IMR-90 (cell line): ENCODE measurements at regions not wholly inside any gene's neighbourhood (a gene's known extent, or its start where the extent isn't known, plus 50 kb on each side); places are given as distances from the start of the nearest gene placed in this dataset.

Source experiments
- CEBPB ChIP-seq: IDR thresholded peaks from 2 replicates; pipeline ENCODE4 v1.6.1; 2012; ENCODE audit warnings: low read depth, low read length, improper control_type of control experiment
- CHD1 ChIP-seq: IDR thresholded peaks from 2 replicates; pipeline ENCODE4 v1.6.1; 2012; ENCODE audit warnings: low read depth, low read length, improper control_type of control experiment
- ELK1 ChIP-seq: fragments of 150-350 bp; IDR thresholded peaks from 2 replicates; pipeline ENCODE4 v1.6.1; 2016; ENCODE audit warnings: low read depth, mild to moderate bottlenecking, low read length, moderate library complexity, borderline replicate concordance
- FOS ChIP-seq: fragments of 150-350 bp; IDR thresholded peaks from 2 replicates; pipeline ENCODE4 v1.6.1; 2016; ENCODE audit warnings: low read depth, low read length
- MAFK ChIP-seq: IDR thresholded peaks from 2 replicates; pipeline ENCODE4 v1.6.1; 2012; ENCODE audit warnings: low read depth, low read length, improper control_type of control experiment
- MAZ ChIP-seq: IDR thresholded peaks from 2 replicates; pipeline ENCODE4 v1.6.1; 2012; ENCODE audit warnings: low read depth, mild to moderate bottlenecking, low read length, improper control_type of control experiment, moderate library complexity, borderline replicate concordance
- MXI1 ChIP-seq: IDR thresholded peaks from 2 replicates; pipeline ENCODE4 v1.6.1; 2012; ENCODE audit warnings: low read depth, mild to moderate bottlenecking, low read length, moderate library complexity, borderline replicate concordance
- POLR2A ChIP-seq: IDR thresholded peaks from 2 replicates; pipeline ENCODE4 v1.6.1; 2012; ENCODE audit warnings: mild to moderate bottlenecking, low read depth, low read length
- RAD21 ChIP-seq: IDR thresholded peaks from 2 replicates; pipeline ENCODE4 v1.6.1; 2012; ENCODE audit warnings: low read length, improper control_type of control experiment
- RCOR1 ChIP-seq: IDR thresholded peaks from 2 replicates; pipeline ENCODE4 v1.6.1; 2012; ENCODE audit warnings: mild to moderate bottlenecking, low read length, improper control_type of control experiment; ENCODE audit not compliant: insufficient replicate concordance
- RFX5 ChIP-seq: IDR thresholded peaks from 2 replicates; pipeline ENCODE4 v1.8.0; 2012; ENCODE audit warnings: low read depth, mild to moderate bottlenecking, low read length, moderate library complexity
- SMC3 ChIP-seq: fragments of 150-350 bp; IDR thresholded peaks from 2 replicates; pipeline ENCODE4 v1.6.1; 2016; ENCODE audit warnings: low read depth, mild to moderate bottlenecking, antibody characterized with exemption, low read length, moderate library complexity
- USF2 ChIP-seq: fragments of 150-350 bp; IDR thresholded peaks from 2 replicates; pipeline ENCODE4 v1.6.1; 2017; ENCODE audit warnings: mild to moderate bottlenecking, antibody characterized with exemption, low read length, low read depth
- TF ChIP-seq, protein P1 (sequence below): conservative IDR thresholded peaks from 2 replicates; pipeline ENCODE4 v1.5.1; 2012; ENCODE audit warnings: mild to moderate bottlenecking, low read depth, low read length, improper control_type of control experiment

GRCh38 chr15:79212589-79213157 lies 69.8 kb upstream of the ANKRD34C start:
- TF ChIP-seq, protein P1, sequence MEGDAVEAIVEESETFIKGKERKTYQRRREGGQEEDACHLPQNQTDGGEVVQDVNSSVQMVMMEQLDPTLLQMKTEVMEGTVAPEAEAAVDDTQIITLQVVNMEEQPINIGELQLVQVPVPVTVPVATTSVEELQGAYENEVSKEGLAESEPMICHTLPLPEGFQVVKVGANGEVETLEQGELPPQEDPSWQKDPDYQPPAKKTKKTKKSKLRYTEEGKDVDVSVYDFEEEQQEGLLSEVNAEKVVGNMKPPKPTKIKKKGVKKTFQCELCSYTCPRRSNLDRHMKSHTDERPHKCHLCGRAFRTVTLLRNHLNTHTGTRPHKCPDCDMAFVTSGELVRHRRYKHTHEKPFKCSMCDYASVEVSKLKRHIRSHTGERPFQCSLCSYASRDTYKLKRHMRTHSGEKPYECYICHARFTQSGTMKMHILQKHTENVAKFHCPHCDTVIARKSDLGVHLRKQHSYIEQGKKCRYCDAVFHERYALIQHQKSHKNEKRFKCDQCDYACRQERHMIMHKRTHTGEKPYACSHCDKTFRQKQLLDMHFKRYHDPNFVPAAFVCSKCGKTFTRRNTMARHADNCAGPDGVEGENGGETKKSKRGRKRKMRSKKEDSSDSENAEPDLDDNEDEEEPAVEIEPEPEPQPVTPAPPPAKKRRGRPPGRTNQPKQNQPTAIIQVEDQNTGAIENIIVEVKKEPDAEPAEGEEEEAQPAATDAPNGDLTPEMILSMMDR: no peak
- TF ChIP-seq RFX5: no peak
- TF ChIP-seq CEBPB: no peak
- no peak for TF ChIP-seq USF2
- no peak for TF ChIP-seq POLR2A
- TF ChIP-seq RAD21: no peak
- TF ChIP-seq FOS: no peak
- no peak for TF ChIP-seq MAZ
- TF ChIP-seq MXI1: no peak
- no peak for TF ChIP-seq RCOR1
- TF ChIP-seq SMC3: no peak
- no peak for TF ChIP-seq MAFK
- no peak for TF ChIP-seq ELK1
- no peak for TF ChIP-seq CHD1
